IPS-18c (cell line): ENCODE measurements at regions not wholly inside any gene's neighbourhood (a gene's known extent, or its start where the extent isn't known, plus 50 kb on each side); places are given as distances from the start of the nearest gene placed in this dataset.
"Not testable (repeated sequence)": the region's sequence is repeated elsewhere in the genome, so short reads cannot be mapped to it uniquely, and the experiment has no call there.

Experiments used
- H3K4me3 ChIP-seq: 2 replicates; pipeline ENCODE4 v1.7.0; 2013; ENCODE audit warnings: low read depth, mild to moderate bottlenecking, low read length, moderate library complexity; ENCODE audit not compliant: insufficient read depth
- H3K9me3 ChIP-seq: one replicate; pipeline ENCODE4 v1.6.1; 2013; ENCODE audit warnings: mild to moderate bottlenecking, low read length, moderate library complexity; ENCODE audit not compliant: control insufficient read depth, insufficient read depth

- not testable (repeated sequence) for H3K9me3 ChIP-seq, H3K4me3 ChIP-seq
These were observed 75.3 kb upstream of the OR4F16 start for GRCh38 chr1:761791-762190.

- not testable (repeated sequence) for H3K4me3 ChIP-seq
These were observed 85.0 kb upstream of the OR4F16 start for GRCh38 chr1:771449-771848.

GRCh38 chr1:777480-778180 lies 91.2 kb upstream of the OR4F16 start:
- peak overlapping the region; percentile 36 for H3K4me3 ChIP-seq
- not testable (repeated sequence) for H3K9me3 ChIP-seq

More at GRCh38 chr1:771449-771848, 85.0 kb upstream of the OR4F16 start:
- not testable (repeated sequence) for H3K9me3 ChIP-seq

- H3K4me3 ChIP-seq: peak overlapping the region; percentile 55
These were observed 92.2 kb upstream of the OR4F16 start for GRCh38 chr1:778451-779278.

GRCh38 chr1:779621-780020 lies 93.2 kb upstream of the OR4F16 start:
- not testable (repeated sequence) for H3K4me3 ChIP-seq, H3K9me3 ChIP-seq

More at GRCh38 chr1:778451-779278, 92.2 kb upstream of the OR4F16 start:
- not testable (repeated sequence) for H3K9me3 ChIP-seq

GRCh38 chr1:788835-789234 lies 102.4 kb upstream of the OR4F16 start:
- Histone ChIP-seq H3K4me3 (no peak overlapping the region), H3K9me3 (peaks cover 7% of the 10 kb centered on the region)

GRCh38 chr1:789606-790005 lies 103.2 kb upstream of the OR4F16 start:
- not testable (repeated sequence) for H3K4me3 ChIP-seq

GRCh38 chr1:790388-790930 lies 104.0 kb upstream of the OR4F16 start:
- not testable (repeated sequence) for H3K9me3 ChIP-seq, H3K4me3 ChIP-seq

More at GRCh38 chr1:789606-790005, 103.2 kb upstream of the OR4F16 start:
- not testable (repeated sequence) for H3K9me3 ChIP-seq

- H3K4me3 ChIP-seq, H3K9me3 ChIP-seq: not testable (repeated sequence)
These were observed 107.9 kb upstream of the OR4F16 start for GRCh38 chr1:794310-794709.

GRCh38 chr1:794918-795584 lies 108.6 kb upstream of the OR4F16 start:
- H3K9me3 ChIP-seq, H3K4me3 ChIP-seq: not testable (repeated sequence)

- H3K4me3 ChIP-seq, H3K9me3 ChIP-seq: not testable (repeated sequence)
These were observed 111.2 kb upstream of the OR4F16 start for GRCh38 chr1:797649-798048.

- H3K9me3 ChIP-seq, H3K4me3 ChIP-seq: not testable (repeated sequence)
These were observed 113.9 kb upstream of the OR4F16 start for GRCh38 chr1:800397-800796.

GRCh38 chr1:804378-805115 lies 118.1 kb upstream of the OR4F16 start:
- not testable (repeated sequence) for H3K9me3 ChIP-seq, H3K4me3 ChIP-seq

- not testable (repeated sequence) for H3K4me3 ChIP-seq, H3K9me3 ChIP-seq
These were observed 118.4 kb upstream of the SAMD11 start for GRCh38 chr1:805310-805709.

- H3K4me3 ChIP-seq, H3K9me3 ChIP-seq: not testable (repeated sequence)
These were observed 116.7 kb upstream of the SAMD11 start for GRCh38 chr1:807066-807465.

GRCh38 chr1:807699-808390 lies 115.9 kb upstream of the SAMD11 start:
- not testable (repeated sequence) for H3K9me3 ChIP-seq, H3K4me3 ChIP-seq

GRCh38 chr1:810949-811348 lies 112.8 kb upstream of the SAMD11 start:
- not testable (repeated sequence) for H3K9me3 ChIP-seq, H3K4me3 ChIP-seq
